CD4-positive, CD25-positive, alpha-beta regulatory T cell (primary cell): ENCODE measurements at regions not wholly inside any gene's neighbourhood (a gene's known extent, or its start where the extent isn't known, plus 50 kb on each side); places are given as distances from the start of the nearest gene placed in this dataset.
A peak's percentile ranks its signal among the peaks of the same experiment; 100 is the strongest.

ENCODE experiments used
- ATAC-seq, 2 donors: fragments of 150-1000 bp; cut with Tn5 transposase; one replicate each; pipeline ENCODE4 v1.10.0; 2021; ENCODE audit warnings: low read depth in 2 of 2, moderate number of reproducible peaks in 2 of 2, moderate library complexity in 1 of 2
- DNase-seq, 3 donors: peaks; one replicate each; pipeline versions ENCODE4 v3.0.0 to v3.0.0-alpha.2; 2012 to 2022; ENCODE audit warnings: mixed read lengths in 1 of 3
- H3K27ac ChIP-seq: one replicate; pipeline ENCODE4 v1.7.0; 2013; ENCODE audit warnings: mild to moderate bottlenecking, low read length; ENCODE audit not compliant: insufficient read depth, poor library complexity, severe bottlenecking
- H3K27me3 ChIP-seq: one replicate; pipeline ENCODE4 v1.7.0; 2013; ENCODE audit warnings: low read length; ENCODE audit not compliant: control insufficient read depth, insufficient read depth
- H3K36me3 ChIP-seq: one replicate; pipeline ENCODE4 v1.7.0; 2013; ENCODE audit warnings: mild to moderate bottlenecking, low read length, moderate library complexity; ENCODE audit not compliant: control insufficient read depth, insufficient read depth
- H3K4me1 ChIP-seq: 2 replicates; pipeline ENCODE4 v1.7.0; 2013; ENCODE audit warnings: mild to moderate bottlenecking, low read length; ENCODE audit not compliant: insufficient read depth, control insufficient read depth, poor library complexity, severe bottlenecking
- H3K4me3 ChIP-seq: one replicate; pipeline ENCODE4 v1.7.0; 2013; ENCODE audit warnings: low read depth, mild to moderate bottlenecking, low read length, moderate library complexity
- H3K9me3 ChIP-seq, 2 experiments: 1 replicate in 1 of 2; 2 replicates in 1 of 2; pipeline ENCODE4 v1.7.0; 2013; ENCODE audit warnings: low read length in 2 of 2, mild to moderate bottlenecking in 1 of 2, moderate library complexity in 1 of 2; ENCODE audit not compliant: control insufficient read depth in 2 of 2
- H3K27ac Mint-ChIP-seq, 3 donors: one replicate each; pipeline ENCODE4 v1.8.0; 2020 to 2022; ENCODE audit warnings: mild to moderate bottlenecking in 3 of 3, mixed read lengths in 3 of 3, moderate library complexity in 2 of 3
- H3K27me3 Mint-ChIP-seq: one replicate; pipeline ENCODE4 v1.8.0; 2022; ENCODE audit warnings: mild to moderate bottlenecking, mixed read lengths
- H3K36me3 Mint-ChIP-seq: one replicate; pipeline ENCODE4 v1.8.0; 2020; ENCODE audit warnings: mixed read lengths
- H3K4me1 Mint-ChIP-seq, 4 donors: one replicate each; pipeline ENCODE4 v1.8.0; 2020 to 2022; ENCODE audit warnings: mixed read lengths in 4 of 4, mild to moderate bottlenecking in 1 of 4
- H3K4me3 Mint-ChIP-seq, 4 donors: one replicate each; pipeline ENCODE4 v1.8.0; 2020 to 2022; ENCODE audit warnings: mild to moderate bottlenecking in 4 of 4, mixed read lengths in 4 of 4, moderate library complexity in 3 of 4
- H3K9me3 Mint-ChIP-seq, 7 donors: one replicate each; pipeline ENCODE4 v1.8.0; 2020 to 2022; ENCODE audit warnings: mixed read lengths in 7 of 7, mild to moderate bottlenecking in 3 of 7, moderate library complexity in 2 of 7

DNA sequence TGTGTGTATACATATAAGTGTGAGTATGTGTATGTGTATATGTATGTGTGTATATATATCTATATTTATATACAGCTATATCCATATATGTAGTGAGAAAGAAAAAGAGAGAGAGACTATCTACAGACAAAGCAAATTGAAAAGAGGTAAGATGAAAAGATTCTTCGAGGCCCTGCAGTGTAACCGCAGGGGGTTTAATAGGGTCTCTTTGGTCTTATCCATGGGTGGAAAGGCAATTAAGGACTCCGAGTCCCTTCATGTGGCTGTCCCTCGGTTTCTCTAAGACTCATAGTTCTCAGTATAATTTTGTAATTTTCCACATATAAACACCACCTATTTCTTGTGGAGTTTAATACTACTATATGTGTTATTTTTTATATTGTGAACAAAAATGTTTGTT is 50.6 kb upstream of the JAZF1 start:
- H3K4me3 Mint-ChIP-seq = no peak overlapping the region
- Histone ChIP-seq H3K4me1 (no peaks in the 10 kb centered on the region), H3K4me3 (no peak overlapping the region), H3K9me3 (no peaks in the 10 kb centered on the region), H3K36me3 (no peaks in the 10 kb centered on the region), H3K27ac (no peak overlapping the region), H3K27me3 (peaks cover 16% of the 10 kb centered on the region)
- no peak overlapping the region for H3K27ac Mint-ChIP-seq
- peaks cover 34% of the 10 kb centered on the region for H3K27me3 Mint-ChIP-seq
- DNase-seq (no peak), ATAC-seq (no peak)
- H3K4me1 Mint-ChIP-seq = no peaks in the 10 kb centered on the region
- no peaks in the 10 kb centered on the region for H3K9me3 Mint-ChIP-seq
- H3K36me3 Mint-ChIP-seq = no peaks in the 10 kb centered on the region

DNA sequence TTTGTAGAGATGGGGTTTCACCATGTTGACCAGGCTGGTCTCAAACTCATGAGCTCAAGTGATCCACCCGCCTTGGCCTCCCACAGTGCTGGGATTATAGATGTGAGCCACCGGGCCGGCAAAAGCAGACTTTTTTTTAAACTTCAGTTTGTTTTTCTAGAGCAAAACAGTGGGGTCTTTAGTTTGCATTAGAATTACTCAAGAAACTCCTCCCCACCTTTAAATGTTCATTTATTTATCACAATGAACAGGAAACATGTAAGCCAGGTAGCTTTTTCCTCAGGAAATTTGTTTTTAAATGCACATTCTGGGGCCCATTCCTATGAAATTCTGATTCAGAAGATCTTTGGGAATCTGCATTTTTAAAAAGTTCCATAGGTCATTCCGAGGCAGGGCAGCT is 56.0 kb upstream of the JAZF1 start:
- Mint-ChIP-seq H3K4me3 (no peak overlapping the region), H3K36me3 (no peaks in the 10 kb centered on the region), H3K4me1 (peaks cover 0 to 10% (median 7%) of the 10 kb centered on the region in 4 donors), H3K27ac (no peak overlapping the region), H3K27me3 (peaks cover 35% of the 10 kb centered on the region), H3K9me3 (no peaks in the 10 kb centered on the region)
- H3K9me3 ChIP-seq = no peaks in the 10 kb centered on the region
- ATAC-seq (no peak), DNase-seq (no peak)
- H3K4me3 ChIP-seq = no peak overlapping the region
- peaks cover 10% of the 10 kb centered on the region for H3K27me3 ChIP-seq
- H3K27ac ChIP-seq = no peak overlapping the region
- peaks cover 4% of the 10 kb centered on the region for H3K4me1 ChIP-seq
- no peaks in the 10 kb centered on the region for H3K36me3 ChIP-seq

DNA sequence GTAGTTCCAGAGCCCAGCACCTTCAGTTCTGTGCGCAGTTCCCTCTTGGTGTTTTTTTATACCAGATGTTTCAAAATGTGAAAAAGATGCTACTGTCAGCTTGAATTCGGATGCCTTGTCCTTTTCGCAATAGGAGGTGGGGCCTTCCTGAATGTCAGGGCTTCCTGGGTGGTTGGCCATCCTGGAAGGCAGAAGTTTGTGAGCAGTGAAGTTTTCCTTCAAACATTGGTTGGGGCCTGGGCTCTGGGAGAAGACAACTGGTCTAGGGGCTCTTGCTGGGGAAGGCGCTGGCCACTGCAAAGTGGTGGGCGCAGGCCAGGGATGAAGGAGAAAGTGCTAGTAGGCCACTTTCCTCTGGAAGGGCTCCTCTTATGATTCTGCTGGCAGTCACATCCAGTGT is 56.8 kb upstream of the JAZF1 start:
- no peak for DNase-seq
- H3K4me3 ChIP-seq = no peak overlapping the region
- H3K4me1 Mint-ChIP-seq = peaks cover 0 to 10% (median 7%) of the 10 kb centered on the region in 4 donors
- H3K4me1 ChIP-seq = peaks cover 4% of the 10 kb centered on the region
- H3K27me3 ChIP-seq = peaks cover 10% of the 10 kb centered on the region
- H3K27ac ChIP-seq = no peak overlapping the region
- H3K36me3 Mint-ChIP-seq = no peaks in the 10 kb centered on the region
- H3K27me3 Mint-ChIP-seq = peaks cover 35% of the 10 kb centered on the region
- ATAC-seq = no peak
- no peaks in the 10 kb centered on the region for H3K36me3 ChIP-seq
- no peak overlapping the region for H3K4me3 Mint-ChIP-seq
- no peak overlapping the region for H3K27ac Mint-ChIP-seq
- H3K9me3 Mint-ChIP-seq = no peaks in the 10 kb centered on the region
- H3K9me3 ChIP-seq = no peaks in the 10 kb centered on the region

DNA sequence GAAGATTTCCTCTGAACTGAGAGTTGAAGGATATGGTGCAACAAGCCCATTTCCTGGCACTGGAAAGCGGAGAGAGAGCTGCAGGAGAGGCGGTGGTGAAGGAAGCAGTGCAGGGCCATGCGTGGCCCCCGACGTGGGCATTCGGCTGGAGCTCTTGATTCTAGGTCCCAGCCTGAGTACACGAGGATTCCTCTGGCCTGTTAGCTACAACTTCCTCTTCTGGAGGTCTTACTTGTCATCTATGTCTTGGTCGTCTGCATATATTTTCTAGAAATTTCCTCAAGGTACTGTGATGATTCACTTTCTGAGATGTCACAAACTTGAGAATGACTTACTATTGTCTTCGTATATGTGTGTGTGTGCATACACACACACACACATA is 59.2 kb upstream of the JAZF1 start:
- Mint-ChIP-seq H3K4me1 (peaks cover 0 to 10% (median 7%) of the 10 kb centered on the region in 4 donors), H3K4me3 (no peak overlapping the region), H3K9me3 (no peaks in the 10 kb centered on the region), H3K36me3 (no peaks in the 10 kb centered on the region), H3K27me3 (peaks cover 23% of the 10 kb centered on the region), H3K27ac (no peak overlapping the region)
- Histone ChIP-seq H3K4me1 (peaks cover 4% of the 10 kb centered on the region), H3K27me3 (peaks cover 6% of the 10 kb centered on the region), H3K9me3 (no peaks in the 10 kb centered on the region), H3K4me3 (no peak overlapping the region), H3K36me3 (no peaks in the 10 kb centered on the region), H3K27ac (no peak overlapping the region)
- ATAC-seq (peak in 1 of 2 donors; percentile 34), DNase-seq (no peak)

DNA sequence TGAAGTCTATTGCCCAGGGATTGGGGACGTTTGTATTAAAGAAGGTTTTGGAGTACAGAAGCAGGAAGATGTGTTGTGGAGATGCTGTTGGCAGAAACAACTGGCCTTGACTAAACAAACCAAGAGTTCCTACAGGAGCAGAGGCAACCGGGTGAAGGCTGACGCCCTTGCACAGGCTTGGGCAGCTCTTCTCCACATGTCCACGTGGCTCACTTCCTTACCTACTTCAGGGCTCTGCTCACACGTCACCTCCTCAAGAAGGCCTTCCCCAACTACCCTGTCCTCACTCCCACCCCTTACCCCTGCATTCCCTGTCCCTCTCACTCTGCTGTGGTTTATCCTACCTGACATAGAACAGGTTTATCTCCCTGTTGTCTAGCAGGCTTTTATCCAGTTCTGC is 59.9 kb upstream of the JAZF1 start:
- Mint-ChIP-seq H3K4me1 (peaks cover 0 to 10% (median 7%) of the 10 kb centered on the region in 4 donors), H3K4me3 (no peak overlapping the region), H3K36me3 (no peaks in the 10 kb centered on the region), H3K27ac (no peak overlapping the region), H3K9me3 (no peaks in the 10 kb centered on the region), H3K27me3 (peaks cover 20% of the 10 kb centered on the region)
- H3K9me3 ChIP-seq = no peaks in the 10 kb centered on the region
- ATAC-seq (no peak), DNase-seq (no peak)
- H3K4me3 ChIP-seq = no peak overlapping the region
- H3K27ac ChIP-seq = no peak overlapping the region
- H3K27me3 ChIP-seq = peaks cover 3% of the 10 kb centered on the region
- peaks cover 4% of the 10 kb centered on the region for H3K4me1 ChIP-seq
- H3K36me3 ChIP-seq = no peaks in the 10 kb centered on the region

DNA sequence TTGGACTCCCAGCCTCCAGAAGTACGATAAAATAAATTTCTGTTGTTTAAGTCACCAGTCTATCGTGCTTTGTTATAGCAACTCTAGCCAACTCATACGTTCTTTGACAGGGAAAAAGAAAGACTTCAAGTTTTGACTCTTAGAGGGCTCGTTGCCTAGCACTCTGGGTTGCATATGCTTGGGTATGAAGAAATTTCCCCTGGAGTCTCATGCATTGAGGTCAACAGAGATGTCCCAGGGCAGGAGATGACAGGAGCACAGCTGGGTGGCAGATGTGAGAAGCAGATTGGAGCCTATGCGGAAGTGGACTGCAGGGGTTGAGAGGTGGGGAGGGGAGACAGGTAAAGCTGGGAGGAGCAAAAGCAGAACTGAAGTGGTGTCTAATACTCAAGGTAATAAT is 63.3 kb upstream of the JAZF1 start:
- Histone ChIP-seq H3K36me3 (no peaks in the 10 kb centered on the region), H3K27me3 (peaks cover 8% of the 10 kb centered on the region), H3K4me1 (peaks cover 4% of the 10 kb centered on the region), H3K27ac (no peak overlapping the region), H3K4me3 (no peak overlapping the region), H3K9me3 (peaks cover 0 to under 1% of the 10 kb centered on the region in 2 experiments)
- Mint-ChIP-seq H3K4me1 (peaks cover 0 to 9% (median 6%) of the 10 kb centered on the region in 4 donors), H3K27me3 (peaks cover 18% of the 10 kb centered on the region), H3K4me3 (no peak overlapping the region), H3K36me3 (no peaks in the 10 kb centered on the region), H3K27ac (peak overlapping the region in 1 of 3 donors; percentile 18), H3K9me3 (peaks cover 0 to 2% (median 0%) of the 10 kb centered on the region in 7 donors)
- ATAC-seq (no peak), DNase-seq (no peak)

DNA sequence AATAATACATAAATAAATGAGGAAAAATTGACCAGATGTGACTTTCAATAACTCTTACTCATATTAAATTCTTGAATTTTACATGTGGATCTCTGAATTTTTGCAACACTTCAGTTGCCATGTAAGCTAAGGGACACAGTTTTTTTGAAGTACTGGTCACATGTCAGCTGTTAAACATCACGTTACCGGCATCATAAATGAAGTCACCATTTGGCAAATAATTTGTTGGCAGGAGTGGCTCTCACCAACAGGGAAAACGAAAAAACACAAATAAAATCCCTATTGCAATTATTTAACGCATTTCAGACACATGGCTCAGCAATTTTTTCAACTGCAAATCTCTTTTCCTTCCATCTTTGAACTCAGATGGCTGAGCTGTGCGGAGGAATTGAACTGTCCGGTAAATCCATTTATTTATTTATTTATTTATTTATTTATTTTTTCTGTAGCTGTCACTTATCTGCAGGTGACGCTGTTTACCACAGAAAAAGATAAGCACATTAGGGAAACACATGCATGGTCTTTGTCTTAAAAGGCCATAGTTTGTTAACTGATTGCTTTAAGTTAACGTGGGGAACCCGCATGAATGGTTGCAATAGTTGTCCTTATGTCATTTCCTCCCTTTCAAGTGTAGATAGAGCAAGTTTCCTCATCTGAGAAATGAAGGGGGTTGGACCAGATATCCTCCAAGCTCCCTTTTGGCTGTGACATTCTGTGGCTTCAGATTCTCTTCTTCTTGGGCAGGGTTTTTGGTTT is 64.7 kb upstream of the JAZF1 start:
- H3K36me3 ChIP-seq = no peaks in the 10 kb centered on the region
- no peak for DNase-seq
- Mint-ChIP-seq H3K36me3 (no peaks in the 10 kb centered on the region), H3K27ac (no peak overlapping the region), H3K4me3 (no peak overlapping the region), H3K27me3 (peaks cover 14% of the 10 kb centered on the region), H3K9me3 (peaks cover 0 to 4% (median 0%) of the 10 kb centered on the region in 7 donors), H3K4me1 (no peaks in the 10 kb centered on the region)
- no peak overlapping the region for H3K4me3 ChIP-seq
- H3K9me3 ChIP-seq = peaks cover 0 to 3% of the 10 kb centered on the region in 2 experiments
- H3K27ac ChIP-seq = no peak overlapping the region
- no peaks in the 10 kb centered on the region for H3K4me1 ChIP-seq
- no peak for ATAC-seq
- peaks cover 8% of the 10 kb centered on the region for H3K27me3 ChIP-seq

DNA sequence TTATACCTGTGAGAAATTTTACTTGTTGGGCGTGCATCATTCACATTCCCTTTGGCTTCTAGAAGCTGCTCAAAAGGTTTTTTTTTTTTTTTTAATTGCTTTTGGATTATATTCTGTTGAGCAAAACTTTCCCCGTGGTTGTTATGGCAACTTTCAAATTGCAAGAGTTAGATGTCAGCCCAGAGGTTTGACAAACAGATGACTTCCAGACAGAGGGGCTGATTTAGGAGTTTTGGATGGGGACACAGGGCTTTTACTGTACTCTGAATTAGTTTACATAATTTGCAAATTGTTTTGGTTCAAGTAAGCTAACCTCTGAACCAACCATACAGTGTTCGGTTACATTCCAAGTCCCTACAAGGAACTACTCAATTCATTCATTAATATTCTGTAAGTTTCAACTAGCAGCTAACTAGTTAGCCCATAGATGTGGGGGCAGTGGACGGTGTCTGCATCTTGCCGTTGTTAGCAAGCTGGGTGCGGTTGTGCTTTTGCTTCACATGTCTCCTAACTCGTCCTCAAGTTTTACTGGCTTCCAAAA is 66.4 kb upstream of the JAZF1 start:
- no peak overlapping the region for H3K4me3 ChIP-seq
- no peaks in the 10 kb centered on the region for H3K36me3 ChIP-seq
- Mint-ChIP-seq H3K27ac (no peak overlapping the region), H3K4me1 (no peaks in the 10 kb centered on the region), H3K9me3 (peaks cover 0 to 4% (median 0%) of the 10 kb centered on the region in 7 donors), H3K4me3 (no peak overlapping the region), H3K36me3 (no peaks in the 10 kb centered on the region), H3K27me3 (peaks cover 21% of the 10 kb centered on the region)
- DNase-seq (no peak), ATAC-seq (no peak)
- H3K27ac ChIP-seq = no peak overlapping the region
- H3K27me3 ChIP-seq = peaks cover 5% of the 10 kb centered on the region
- peaks cover 0 to 3% of the 10 kb centered on the region in 2 experiments for H3K9me3 ChIP-seq
- no peaks in the 10 kb centered on the region for H3K4me1 ChIP-seq
